ENCODE measurements at regions not wholly inside any gene's neighbourhood (a gene's known extent, or its start where the extent isn't known, plus 50 kb on each side); places are given as distances from the start of the nearest gene placed in this dataset.

DNA sequence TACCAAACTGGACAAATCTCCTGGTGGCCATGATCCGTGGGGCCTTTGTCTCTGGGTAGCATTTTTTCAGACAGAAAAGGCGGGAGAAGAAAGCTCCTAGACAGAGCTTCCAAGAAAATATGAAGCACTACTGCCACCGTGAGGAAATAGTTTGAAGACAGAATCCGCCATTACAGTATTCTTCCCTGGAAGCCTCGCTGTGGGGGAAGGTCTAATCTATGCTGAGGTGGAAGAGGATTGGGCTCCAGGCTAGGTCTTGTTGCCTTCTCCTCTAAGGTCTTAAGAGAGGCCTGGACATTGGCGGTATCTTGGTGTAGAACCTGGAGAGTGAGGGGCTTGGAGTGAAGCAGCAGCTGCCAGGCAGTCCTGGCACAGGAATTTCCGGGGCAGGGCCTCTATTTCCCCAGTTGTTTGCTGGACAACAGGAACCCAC lies 218.9 kb downstream of the OR13H1 start:
- H3K9me3 ChIP-seq, result no peaks in the 10 kb centered on the region
- H3K36me3 ChIP-seq (replicated peaks), result peaks cover 68% of the 10 kb centered on the region
- H3K4me1 ChIP-seq, result peaks cover 8% of the 10 kb centered on the region; the same call in 1 of the 2 replicates
- in situ Hi-C loops (cut with MboI; ENCODE audit: low sequenced_read_pairs), result no loop called here
- no peak for DNase-seq (ENCODE audit: low spot score in 2 of 2)
- H3K4me3 ChIP-seq, result no peak overlapping the region
- H3K27me3 ChIP-seq (ENCODE audit: low read depth), result no peaks in the 10 kb centered on the region

- Histone ChIP-seq H3K36me3 (replicated peaks) (peaks cover 76% of the 10 kb centered on the region), H3K27me3 (ENCODE audit: low read depth) (no peaks in the 10 kb centered on the region), H3K4me1 (peaks cover 8% of the 10 kb centered on the region; the same call in 1 of the 2 replicates), H3K4me3 (no peak overlapping the region), H3K9me3 (no peaks in the 10 kb centered on the region)
- in situ Hi-C loops (cut with MboI; ENCODE audit: low sequenced_read_pairs), result no loop called here
- no peak for DNase-seq (ENCODE audit: low spot score in 2 of 2)
These were observed 219.8 kb downstream of the OR13H1 start for GRCh38 chrX:131763674-131764073.

DNA sequence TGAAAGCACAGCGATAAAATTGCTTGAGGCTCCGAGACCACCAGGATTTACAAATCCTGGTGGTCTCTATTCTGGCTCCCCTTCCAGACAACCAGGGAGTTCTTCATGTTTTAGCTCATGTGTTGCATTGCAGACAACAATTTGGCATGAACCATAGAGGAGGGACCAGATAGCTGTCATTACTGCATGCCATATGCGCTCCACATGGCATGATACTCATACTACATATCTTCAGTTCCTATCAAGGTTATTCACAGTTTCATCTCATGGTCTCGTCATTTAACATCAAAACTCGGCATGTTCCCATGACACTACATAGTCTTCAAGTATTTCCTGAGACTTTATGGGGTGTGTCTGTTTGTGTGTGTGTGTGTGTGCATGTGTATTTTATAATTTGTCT lies 220.3 kb downstream of the OR13H1 start:
- Histone ChIP-seq H3K4me3 (no peak overlapping the region), H3K9me3 (no peaks in the 10 kb centered on the region), H3K4me1 (peaks cover 8% of the 10 kb centered on the region; the same call in 1 of the 2 replicates), H3K27me3 (ENCODE audit: low read depth) (no peaks in the 10 kb centered on the region), H3K36me3 (replicated peaks) (peaks cover 79% of the 10 kb centered on the region)
- in situ Hi-C loops (cut with MboI; ENCODE audit: low sequenced_read_pairs), result no loop called here
- DNase-seq (ENCODE audit: low spot score in 2 of 2), result no peak

DNA sequence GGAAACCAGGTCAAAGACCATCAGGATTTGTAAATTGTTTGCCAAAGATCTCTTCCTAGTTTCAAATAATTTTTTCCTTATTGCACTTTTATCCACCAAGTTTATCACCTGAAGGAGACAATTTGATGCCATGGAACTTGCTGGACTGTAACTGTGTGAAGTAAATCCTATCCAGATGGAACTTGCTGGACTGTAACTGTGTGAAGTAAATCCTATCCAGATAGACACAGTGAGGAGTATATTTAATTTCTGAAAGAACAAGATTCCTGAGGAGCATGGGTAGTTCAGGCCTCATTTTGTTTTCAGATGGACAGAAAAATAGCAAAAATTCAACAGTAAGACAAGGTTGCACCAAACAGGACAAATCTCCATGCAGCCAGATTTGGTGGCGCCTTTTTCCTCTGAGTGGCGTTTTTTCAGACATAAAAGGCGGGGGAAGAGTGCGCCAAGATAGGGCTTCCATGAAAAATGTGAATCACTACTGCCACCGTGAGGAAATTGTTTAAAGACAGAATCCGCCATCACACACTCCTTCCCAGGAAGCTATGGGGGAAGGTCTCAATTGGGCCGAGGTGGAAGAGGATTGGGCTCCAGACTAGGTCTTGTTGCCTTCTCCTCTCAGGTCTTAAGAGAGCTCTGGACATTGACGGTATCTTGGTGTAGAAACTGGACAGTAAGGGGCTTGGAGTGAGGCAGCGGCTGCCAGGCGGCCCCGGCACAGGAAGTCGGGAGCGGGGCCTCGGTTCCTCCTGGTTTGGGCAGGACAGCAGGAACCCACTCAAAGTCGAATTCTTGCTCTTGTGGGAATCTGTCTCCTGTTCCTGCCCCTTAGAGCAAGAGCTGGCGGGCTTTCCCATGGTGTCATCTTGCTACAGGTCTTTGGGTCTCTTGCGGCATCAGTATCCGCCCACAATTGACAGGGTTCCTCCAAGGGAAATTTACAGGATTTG lies 234.7 kb downstream of the OR13H1 start:
- Histone ChIP-seq H3K9me3 (no peaks in the 10 kb centered on the region), H3K4me1 (no peaks in the 10 kb centered on the region), H3K4me3 (no peak overlapping the region), H3K27me3 (ENCODE audit: low read depth) (no peaks in the 10 kb centered on the region), H3K36me3 (replicated peaks) (peaks cover 79% of the 10 kb centered on the region)
- DNase-seq (ENCODE audit: low spot score in 2 of 2), result no peak
- in situ Hi-C loops (cut with MboI; ENCODE audit: low sequenced_read_pairs), result no loop called here

DNA sequence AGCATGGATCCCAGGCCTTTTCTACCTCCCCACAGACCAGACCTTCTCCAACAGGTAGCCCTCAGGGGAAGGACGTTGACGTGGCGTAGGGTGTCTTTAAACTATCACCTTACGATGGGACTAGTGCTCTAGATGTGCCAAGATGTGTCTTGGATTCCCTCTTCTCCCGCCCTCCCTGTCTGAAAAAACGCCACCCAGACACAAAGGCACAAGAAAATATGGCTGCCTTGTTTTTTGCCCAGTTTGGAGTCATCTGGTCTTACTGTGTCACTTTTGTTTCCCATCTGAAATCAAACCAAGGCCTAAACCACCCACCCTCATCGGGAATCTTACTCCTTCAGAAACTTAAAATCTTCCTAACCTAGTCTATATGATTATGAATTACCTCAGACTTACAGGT lies 235.4 kb downstream of the OR13H1 start:
- Histone ChIP-seq H3K9me3 (no peaks in the 10 kb centered on the region), H3K4me3 (no peak overlapping the region), H3K27me3 (ENCODE audit: low read depth) (no peaks in the 10 kb centered on the region), H3K4me1 (no peaks in the 10 kb centered on the region), H3K36me3 (replicated peaks) (peaks cover 87% of the 10 kb centered on the region)
- in situ Hi-C loops (cut with MboI; ENCODE audit: low sequenced_read_pairs), result no loop called here
- no peak for DNase-seq (ENCODE audit: low spot score in 2 of 2)

- H3K27me3 ChIP-seq (ENCODE audit: low read depth), result no peaks in the 10 kb centered on the region
- in situ Hi-C loops (cut with MboI; ENCODE audit: low sequenced_read_pairs), result no loop called here
- H3K4me1 ChIP-seq, result no peaks in the 10 kb centered on the region
- DNase-seq (ENCODE audit: low spot score in 2 of 2), result no peak
- no peaks in the 10 kb centered on the region for H3K9me3 ChIP-seq
- H3K36me3 ChIP-seq (replicated peaks), result peaks cover 85% of the 10 kb centered on the region
- H3K4me3 ChIP-seq, result no peak overlapping the region
These were observed 235.9 kb downstream of the OR13H1 start for GRCh38 chrX:131779741-131780140.

DNA sequence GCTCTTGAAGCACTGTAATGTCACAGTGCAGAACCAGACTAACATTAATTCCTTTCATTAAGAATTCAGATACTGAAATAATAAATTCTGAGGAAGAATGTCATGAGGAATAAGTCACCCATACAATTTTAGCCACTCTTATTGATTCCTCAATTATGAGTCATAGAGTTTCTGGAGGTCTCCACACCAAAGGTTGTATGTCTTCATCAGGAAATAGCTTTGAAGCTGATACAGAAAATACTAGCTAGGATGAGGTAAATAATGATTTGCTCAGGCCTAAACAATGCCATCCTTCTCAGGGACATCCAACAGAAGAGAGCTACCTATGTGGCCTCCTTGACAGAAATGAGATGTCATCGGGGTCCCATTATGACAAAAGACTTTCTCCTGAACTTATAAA lies 238.8 kb downstream of the OR13H1 start:
- in situ Hi-C loops (cut with MboI; ENCODE audit: low sequenced_read_pairs), result no loop called here
- Histone ChIP-seq H3K4me1 (no peaks in the 10 kb centered on the region), H3K27me3 (ENCODE audit: low read depth) (no peaks in the 10 kb centered on the region), H3K36me3 (replicated peaks) (peaks cover 79% of the 10 kb centered on the region), H3K4me3 (no peak overlapping the region), H3K9me3 (no peaks in the 10 kb centered on the region)
- no peak for DNase-seq (ENCODE audit: low spot score in 2 of 2)

DNA sequence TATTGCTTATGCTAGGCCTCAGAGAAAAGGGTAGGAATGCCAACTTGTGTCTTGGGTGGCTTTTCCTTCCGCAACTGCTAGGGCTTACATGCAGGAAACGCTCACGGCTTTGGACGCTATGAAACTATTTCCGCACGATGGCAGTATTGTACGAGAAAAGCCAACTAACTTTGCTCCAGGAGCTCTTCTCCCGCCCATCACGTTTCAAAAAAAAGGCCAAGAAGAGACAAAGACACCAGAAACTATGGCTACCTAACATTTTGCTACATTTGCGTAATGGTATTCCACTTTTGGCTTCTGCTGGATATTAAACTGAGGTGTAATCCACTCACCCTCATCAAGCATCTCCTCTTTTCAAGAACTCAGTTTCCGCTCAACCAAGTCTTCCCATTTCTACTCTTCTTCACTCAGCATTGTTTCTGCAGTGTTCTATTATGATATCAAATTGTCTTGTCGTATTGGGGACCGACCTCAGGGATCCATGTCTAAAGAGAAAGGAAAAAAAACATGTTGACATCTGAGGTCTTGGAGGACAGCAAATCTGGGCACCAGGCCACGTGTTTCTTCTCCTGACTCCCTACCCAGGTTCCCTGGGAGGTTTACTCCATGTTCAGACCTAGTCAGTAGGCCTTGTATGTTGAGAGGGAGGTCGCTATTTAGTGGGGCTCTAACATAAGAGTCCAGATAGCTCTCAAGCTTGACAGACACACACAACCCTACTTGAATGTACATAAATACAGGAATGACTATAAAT lies 239.4 kb upstream of the STK26 start:
- no peak for DNase-seq (ENCODE audit: low spot score in 2 of 2)
- H3K36me3 ChIP-seq (replicated peaks), result peaks cover 75% of the 10 kb centered on the region

GRCh38 chrX:131789664-131790063 lies 233.4 kb upstream of the STK26 start:
- no peak for DNase-seq (ENCODE audit: low spot score in 2 of 2)
- in situ Hi-C loops (cut with MboI; ENCODE audit: low sequenced_read_pairs), result no loop called here
- Histone ChIP-seq H3K27me3 (ENCODE audit: low read depth) (no peaks in the 10 kb centered on the region), H3K4me1 (no peaks in the 10 kb centered on the region), H3K36me3 (replicated peaks) (peaks cover 69% of the 10 kb centered on the region), H3K9me3 (no peaks in the 10 kb centered on the region), H3K4me3 (no peak overlapping the region)

More for the DNA sequence above, 239.4 kb upstream of the STK26 start:
- Histone ChIP-seq H3K4me3 (no peak overlapping the region), H3K27me3 (ENCODE audit: low read depth) (no peaks in the 10 kb centered on the region), H3K4me1 (no peaks in the 10 kb centered on the region), H3K9me3 (no peaks in the 10 kb centered on the region)
- in situ Hi-C loops (cut with MboI; ENCODE audit: low sequenced_read_pairs), result no loop called here

- Histone ChIP-seq H3K36me3 (replicated peaks) (peaks cover 70% of the 10 kb centered on the region), H3K4me3 (no peak overlapping the region), H3K4me1 (no peaks in the 10 kb centered on the region), H3K27me3 (ENCODE audit: low read depth) (no peaks in the 10 kb centered on the region), H3K9me3 (no peaks in the 10 kb centered on the region)
- in situ Hi-C loops (cut with MboI; ENCODE audit: low sequenced_read_pairs), result no loop called here
- no peak for DNase-seq (ENCODE audit: low spot score in 2 of 2)
These were observed 231.3 kb upstream of the STK26 start for GRCh38 chrX:131791608-131792355.

GRCh38 chrX:131792356-131792749 lies 230.7 kb upstream of the STK26 start:
- DNase-seq (ENCODE audit: low spot score in 2 of 2), result no peak
- no peaks in the 10 kb centered on the region for H3K4me1 ChIP-seq
- no peaks in the 10 kb centered on the region for H3K27me3 ChIP-seq (ENCODE audit: low read depth)
- in situ Hi-C loops (cut with MboI; ENCODE audit: low sequenced_read_pairs), result no loop called here
- H3K9me3 ChIP-seq, result no peaks in the 10 kb centered on the region
- no peak overlapping the region for H3K4me3 ChIP-seq
- peaks cover 65% of the 10 kb centered on the region for H3K36me3 ChIP-seq (replicated peaks)

- H3K36me3 ChIP-seq (replicated peaks), result peaks cover 60% of the 10 kb centered on the region
- in situ Hi-C loops (cut with MboI; ENCODE audit: low sequenced_read_pairs), result no loop called here
- no peaks in the 10 kb centered on the region for H3K4me1 ChIP-seq
- no peak for DNase-seq (ENCODE audit: low spot score in 2 of 2)
- H3K9me3 ChIP-seq, result no peaks in the 10 kb centered on the region
- H3K4me3 ChIP-seq, result no peak overlapping the region
- no peaks in the 10 kb centered on the region for H3K27me3 ChIP-seq (ENCODE audit: low read depth)
These were observed 230.2 kb upstream of the STK26 start for GRCh38 chrX:131792789-131793462.

Data from HAP-1 (cell line).